SK-N-SH treated with all-trans-retinoic acid at 6 μM for 48 hours (cell line): ENCODE measurements at regions not wholly inside any gene's neighbourhood (a gene's known extent, or its start where the extent isn't known, plus 50 kb on each side); places are given as distances from the start of the nearest gene placed in this dataset.

Experiments
- ATAC-seq: fragments of 200-7000 bp; cut with Tn5 transposase; 3 replicates; pipeline ENCODE4 v1.9.1; 2020; ENCODE audit warnings: mild to moderate bottlenecking, moderate library complexity
- ARNTL ChIP-seq: fragments of 450-650 bp; formaldehyde crosslinking; IDR thresholded peaks from 2 replicates; pipeline ENCODE4 v1.5.0; 2020; ENCODE audit warnings: low read depth, mild to moderate bottlenecking, moderate library complexity, borderline replicate concordance
- BACH2 ChIP-seq: fragments of 250-450 bp; sonication (Bioruptor Pico); IDR thresholded peaks from 2 replicates; pipeline ENCODE4 v1.9.0; 2021; ENCODE audit warnings: mild to moderate bottlenecking, borderline replicate concordance
- CSDC2 ChIP-seq: fragments of 250-450 bp; sonication (Bioruptor Pico); IDR thresholded peaks from 2 replicates; pipeline ENCODE4 v1.5.0; 2020; ENCODE audit warnings: mild to moderate bottlenecking, moderate library complexity
- ESRRG ChIP-seq: fragments of 250-450 bp; sonication (Bioruptor Pico); IDR thresholded peaks from 2 replicates; pipeline ENCODE4 v1.6.1; 2021; ENCODE audit warnings: mild to moderate bottlenecking
- GLIS3 ChIP-seq: fragments of 250-450 bp; sonication (Bioruptor Pico); IDR thresholded peaks from 2 replicates; pipeline ENCODE4 v1.5.0; 2020; ENCODE audit warnings: mild to moderate bottlenecking, moderate library complexity
- ISL1 ChIP-seq: fragments of 250-450 bp; sonication (Bioruptor Pico); IDR thresholded peaks from 2 replicates; pipeline ENCODE4 v2.1.2; 2022; ENCODE audit warnings: mild to moderate bottlenecking, moderate library complexity
- OSR1 ChIP-seq: fragments of 250-450 bp; sonication (Bioruptor Pico); IDR thresholded peaks from 2 replicates; pipeline ENCODE4 v1.8.0; 2022; ENCODE audit warnings: moderate library complexity, mild to moderate bottlenecking, inconsistent platforms
- PPARA ChIP-seq: fragments of 250-450 bp; sonication (Bioruptor Pico); IDR thresholded peaks from 2 replicates; pipeline ENCODE4 v1.5.0; 2020; ENCODE audit warnings: mild to moderate bottlenecking, borderline replicate concordance
- RARB ChIP-seq: fragments of 250-450 bp; sonication (Bioruptor Pico); IDR thresholded peaks from 2 replicates; pipeline ENCODE4 v1.8.0; 2021; ENCODE audit warnings: mild to moderate bottlenecking, moderate library complexity
- SNAI2 ChIP-seq: fragments of 250-450 bp; sonication (Bioruptor Pico); IDR thresholded peaks from 2 replicates; pipeline ENCODE4 v1.5.0; 2020; ENCODE audit warnings: mild to moderate bottlenecking, moderate library complexity
- TCF4 ChIP-seq: fragments of 250-450 bp; sonication (Bioruptor Pico); IDR thresholded peaks from 2 replicates; pipeline ENCODE4 v1.8.0; 2021; ENCODE audit warnings: mild to moderate bottlenecking, moderate library complexity, borderline replicate concordance
- TOX ChIP-seq: fragments of 250-450 bp; sonication (Bioruptor Pico); IDR thresholded peaks from 2 replicates; pipeline ENCODE4 v1.8.0; 2021; ENCODE audit warnings: mild to moderate bottlenecking, moderate library complexity, borderline replicate concordance
- ZFP3 ChIP-seq: fragments of 250-450 bp; sonication (Bioruptor Pico); IDR thresholded peaks from 2 replicates; pipeline ENCODE4 v1.5.0; 2020; ENCODE audit warnings: mild to moderate bottlenecking, moderate library complexity
- ZFP30 ChIP-seq: fragments of 450-650 bp; formaldehyde crosslinking; IDR thresholded peaks from 2 replicates; pipeline ENCODE4 v1.5.0; 2022; ENCODE audit warnings: mild to moderate bottlenecking, moderate library complexity
- ZNF565 ChIP-seq: fragments of 450-650 bp; formaldehyde crosslinking; conservative IDR thresholded peaks from 2 replicates; pipeline ENCODE4 v1.5.0; 2020; ENCODE audit warnings: low read depth, mild to moderate bottlenecking, moderate library complexity
- ZNF8 ChIP-seq: fragments of 450-650 bp; formaldehyde crosslinking; IDR thresholded peaks from 2 replicates; pipeline ENCODE4 v1.5.0; 2020; ENCODE audit warnings: mild to moderate bottlenecking, moderate library complexity
- TF ChIP-seq, protein P1 (sequence below): fragments of 250-450 bp; sonication (Bioruptor Pico); IDR thresholded peaks from 2 replicates; pipeline ENCODE4 v1.5.1; 2020; ENCODE audit warnings: low read depth, mild to moderate bottlenecking, moderate library complexity
- TF ChIP-seq, protein P2 (sequence below): fragments of 250-450 bp; sonication (Bioruptor Pico); IDR thresholded peaks from 2 replicates; pipeline ENCODE4 v1.8.0; 2020; ENCODE audit warnings: mild to moderate bottlenecking, moderate library complexity, borderline replicate concordance
- TF ChIP-seq, protein P3 (sequence below): fragments of 250-450 bp; sonication (Bioruptor Pico); IDR thresholded peaks from 2 replicates; pipeline ENCODE4 v1.5.0; 2020; ENCODE audit warnings: mild to moderate bottlenecking, moderate library complexity
- TF ChIP-seq, protein P4 (sequence below): fragments of 250-450 bp; sonication (Bioruptor Pico); IDR thresholded peaks from 2 replicates; pipeline ENCODE4 v1.8.0; 2021; ENCODE audit warnings: low read depth, mild to moderate bottlenecking, moderate library complexity, borderline replicate concordance
- TF ChIP-seq, protein P5 (sequence below): fragments of 250-450 bp; sonication (Bioruptor Pico); IDR thresholded peaks from 2 replicates; pipeline ENCODE4 v1.5.1; 2021; ENCODE audit warnings: mild to moderate bottlenecking, moderate library complexity

DNA sequence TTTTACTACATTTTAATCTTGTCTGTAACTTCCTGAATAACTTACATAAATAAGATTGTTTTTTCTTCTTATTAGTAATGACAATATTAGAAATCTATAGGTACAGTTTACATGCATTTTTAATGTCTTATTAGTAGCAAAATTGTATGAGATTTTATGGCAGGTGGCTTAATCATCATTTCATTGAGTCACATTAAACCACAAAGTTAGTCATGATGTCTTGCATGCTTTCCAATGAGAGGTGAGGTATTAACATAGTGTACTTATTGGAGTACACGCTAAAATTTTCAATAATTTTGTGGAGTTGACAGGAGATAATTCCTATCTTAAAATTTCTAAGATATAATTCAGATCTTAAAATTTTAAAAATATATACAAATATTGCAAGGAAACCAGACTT, 989.6 kb upstream of the ARRDC3 start:
- TF ChIP-seq SNAI2 (CRISPR knock-in tag) (no peak), CSDC2 (CRISPR knock-in tag) (no peak), RARB (CRISPR knock-in tag) (no peak), TCF4 (CRISPR knock-in tag) (no peak), GLIS3 (CRISPR knock-in tag) (no peak), ZNF565 (CRISPR knock-in tag) (no peak), ZNF8 (no peak), ZFP3 (CRISPR knock-in tag) (no peak), ARNTL (CRISPR knock-in tag) (no peak), PPARA (no peak), ESRRG (no peak), BACH2 (CRISPR knock-in tag) (no peak), OSR1 (no peak), ISL1 (no peak)
- TF ChIP-seq, protein P1, sequence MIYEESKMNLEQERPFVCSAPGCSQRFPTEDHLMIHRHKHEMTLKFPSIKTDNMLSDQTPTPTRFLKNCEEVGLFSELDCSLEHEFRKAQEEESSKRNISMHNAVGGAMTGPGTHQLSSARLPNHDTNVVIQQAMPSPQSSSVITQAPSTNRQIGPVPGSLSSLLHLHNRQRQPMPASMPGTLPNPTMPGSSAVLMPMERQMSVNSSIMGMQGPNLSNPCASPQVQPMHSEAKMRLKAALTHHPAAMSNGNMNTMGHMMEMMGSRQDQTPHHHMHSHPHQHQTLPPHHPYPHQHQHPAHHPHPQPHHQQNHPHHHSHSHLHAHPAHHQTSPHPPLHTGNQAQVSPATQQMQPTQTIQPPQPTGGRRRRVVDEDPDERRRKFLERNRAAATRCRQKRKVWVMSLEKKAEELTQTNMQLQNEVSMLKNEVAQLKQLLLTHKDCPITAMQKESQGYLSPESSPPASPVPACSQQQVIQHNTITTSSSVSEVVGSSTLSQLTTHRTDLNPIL (CRISPR knock-in tag), result no peak
- TF ChIP-seq, protein P2, sequence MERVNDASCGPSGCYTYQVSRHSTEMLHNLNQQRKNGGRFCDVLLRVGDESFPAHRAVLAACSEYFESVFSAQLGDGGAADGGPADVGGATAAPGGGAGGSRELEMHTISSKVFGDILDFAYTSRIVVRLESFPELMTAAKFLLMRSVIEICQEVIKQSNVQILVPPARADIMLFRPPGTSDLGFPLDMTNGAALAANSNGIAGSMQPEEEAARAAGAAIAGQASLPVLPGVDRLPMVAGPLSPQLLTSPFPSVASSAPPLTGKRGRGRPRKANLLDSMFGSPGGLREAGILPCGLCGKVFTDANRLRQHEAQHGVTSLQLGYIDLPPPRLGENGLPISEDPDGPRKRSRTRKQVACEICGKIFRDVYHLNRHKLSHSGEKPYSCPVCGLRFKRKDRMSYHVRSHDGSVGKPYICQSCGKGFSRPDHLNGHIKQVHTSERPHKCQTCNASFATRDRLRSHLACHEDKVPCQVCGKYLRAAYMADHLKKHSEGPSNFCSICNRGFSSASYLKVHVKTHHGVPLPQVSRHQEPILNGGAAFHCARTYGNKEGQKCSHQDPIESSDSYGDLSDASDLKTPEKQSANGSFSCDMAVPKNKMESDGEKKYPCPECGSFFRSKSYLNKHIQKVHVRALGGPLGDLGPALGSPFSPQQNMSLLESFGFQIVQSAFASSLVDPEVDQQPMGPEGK, result no peak
- TF ChIP-seq, protein P3, sequence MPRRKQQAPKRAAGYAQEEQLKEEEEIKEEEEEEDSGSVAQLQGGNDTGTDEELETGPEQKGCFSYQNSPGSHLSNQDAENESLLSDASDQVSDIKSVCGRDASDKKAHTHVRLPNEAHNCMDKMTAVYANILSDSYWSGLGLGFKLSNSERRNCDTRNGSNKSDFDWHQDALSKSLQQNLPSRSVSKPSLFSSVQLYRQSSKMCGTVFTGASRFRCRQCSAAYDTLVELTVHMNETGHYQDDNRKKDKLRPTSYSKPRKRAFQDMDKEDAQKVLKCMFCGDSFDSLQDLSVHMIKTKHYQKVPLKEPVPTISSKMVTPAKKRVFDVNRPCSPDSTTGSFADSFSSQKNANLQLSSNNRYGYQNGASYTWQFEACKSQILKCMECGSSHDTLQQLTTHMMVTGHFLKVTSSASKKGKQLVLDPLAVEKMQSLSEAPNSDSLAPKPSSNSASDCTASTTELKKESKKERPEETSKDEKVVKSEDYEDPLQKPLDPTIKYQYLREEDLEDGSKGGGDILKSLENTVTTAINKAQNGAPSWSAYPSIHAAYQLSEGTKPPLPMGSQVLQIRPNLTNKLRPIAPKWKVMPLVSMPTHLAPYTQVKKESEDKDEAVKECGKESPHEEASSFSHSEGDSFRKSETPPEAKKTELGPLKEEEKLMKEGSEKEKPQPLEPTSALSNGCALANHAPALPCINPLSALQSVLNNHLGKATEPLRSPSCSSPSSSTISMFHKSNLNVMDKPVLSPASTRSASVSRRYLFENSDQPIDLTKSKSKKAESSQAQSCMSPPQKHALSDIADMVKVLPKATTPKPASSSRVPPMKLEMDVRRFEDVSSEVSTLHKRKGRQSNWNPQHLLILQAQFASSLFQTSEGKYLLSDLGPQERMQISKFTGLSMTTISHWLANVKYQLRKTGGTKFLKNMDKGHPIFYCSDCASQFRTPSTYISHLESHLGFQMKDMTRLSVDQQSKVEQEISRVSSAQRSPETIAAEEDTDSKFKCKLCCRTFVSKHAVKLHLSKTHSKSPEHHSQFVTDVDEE (CRISPR knock-in tag), result no peak
- TF ChIP-seq, protein P4, sequence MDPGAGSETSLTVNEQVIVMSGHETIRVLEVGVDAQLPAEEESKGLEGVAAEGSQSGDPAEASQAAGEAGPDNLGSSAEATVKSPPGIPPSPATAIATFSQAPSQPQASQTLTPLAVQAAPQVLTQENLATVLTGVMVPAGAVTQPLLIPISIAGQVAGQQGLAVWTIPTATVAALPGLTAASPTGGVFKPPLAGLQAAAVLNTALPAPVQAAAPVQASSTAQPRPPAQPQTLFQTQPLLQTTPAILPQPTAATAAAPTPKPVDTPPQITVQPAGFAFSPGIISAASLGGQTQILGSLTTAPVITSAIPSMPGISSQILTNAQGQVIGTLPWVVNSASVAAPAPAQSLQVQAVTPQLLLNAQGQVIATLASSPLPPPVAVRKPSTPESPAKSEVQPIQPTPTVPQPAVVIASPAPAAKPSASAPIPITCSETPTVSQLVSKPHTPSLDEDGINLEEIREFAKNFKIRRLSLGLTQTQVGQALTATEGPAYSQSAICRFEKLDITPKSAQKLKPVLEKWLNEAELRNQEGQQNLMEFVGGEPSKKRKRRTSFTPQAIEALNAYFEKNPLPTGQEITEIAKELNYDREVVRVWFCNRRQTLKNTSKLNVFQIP (CRISPR knock-in tag), result no peak
- TF ChIP-seq, protein P5, sequence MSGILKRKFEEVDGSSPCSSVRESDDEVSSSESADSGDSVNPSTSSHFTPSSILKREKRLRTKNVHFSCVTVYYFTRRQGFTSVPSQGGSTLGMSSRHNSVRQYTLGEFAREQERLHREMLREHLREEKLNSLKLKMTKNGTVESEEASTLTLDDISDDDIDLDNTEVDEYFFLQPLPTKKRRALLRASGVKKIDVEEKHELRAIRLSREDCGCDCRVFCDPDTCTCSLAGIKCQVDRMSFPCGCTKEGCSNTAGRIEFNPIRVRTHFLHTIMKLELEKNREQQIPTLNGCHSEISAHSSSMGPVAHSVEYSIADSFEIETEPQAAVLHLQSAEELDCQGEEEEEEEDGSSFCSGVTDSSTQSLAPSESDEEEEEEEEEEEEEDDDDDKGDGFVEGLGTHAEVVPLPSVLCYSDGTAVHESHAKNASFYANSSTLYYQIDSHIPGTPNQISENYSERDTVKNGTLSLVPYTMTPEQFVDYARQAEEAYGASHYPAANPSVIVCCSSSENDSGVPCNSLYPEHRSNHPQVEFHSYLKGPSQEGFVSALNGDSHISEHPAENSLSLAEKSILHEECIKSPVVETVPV (CRISPR knock-in tag), result no peak
- no peak for ATAC-seq

DNA sequence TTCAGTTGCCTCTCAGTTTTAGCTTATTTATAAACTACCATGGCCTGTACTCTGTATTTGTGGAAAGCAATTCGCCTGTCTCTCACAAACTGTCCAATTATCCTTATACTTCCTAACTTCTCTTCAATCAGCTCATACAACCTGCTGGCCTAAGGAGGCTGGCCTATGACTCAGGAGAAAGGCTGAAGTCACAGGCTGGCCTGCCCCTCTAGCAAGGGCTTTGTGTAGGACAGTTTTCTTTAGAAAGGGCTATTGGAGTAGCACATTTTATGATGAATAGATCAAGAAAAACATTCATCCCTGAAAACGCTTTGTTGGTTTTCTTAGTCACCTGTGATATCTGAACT, 988.7 kb upstream of the ARRDC3 start:
- TF ChIP-seq, protein P5 (CRISPR knock-in tag), result no peak
- TF ChIP-seq, protein P3 (CRISPR knock-in tag), result no peak
- TF ChIP-seq ZFP3 (CRISPR knock-in tag) (no peak), GLIS3 (CRISPR knock-in tag) (no peak), ARNTL (CRISPR knock-in tag) (no peak), PPARA (no peak), ISL1 (no peak), ZFP30 (CRISPR knock-in tag) (no peak), TOX (CRISPR knock-in tag) (no peak), SNAI2 (CRISPR knock-in tag) (no peak)
- TF ChIP-seq, protein P1 (CRISPR knock-in tag), result no peak
- TF ChIP-seq, protein P2, result no peak
- no peak for ATAC-seq
